GM12878 (cell line): ENCODE measurements at regions not wholly inside any gene's neighbourhood (a gene's known extent, or its start where the extent isn't known, plus 50 kb on each side); places are given as distances from the start of the nearest gene placed in this dataset.

Experiments used
- ATAC-seq: fragments of 200-7000 bp; cut with Tn5 transposase; 3 replicates; pipeline ENCODE4 v1.9.1; 2020; ENCODE audit warnings: mild to moderate bottlenecking, moderate library complexity
- BruUV-seq: library from RNA; stranded (reverse); fragments of 400-500 nt; replicated peaks from 2 replicates; lab custom pipeline; 2021; lab: Mats Ljungman, UMichigan
- CTCF ChIA-PET: fragments of 300-600 bp; sonication (Branson Sonifier 250); formaldehyde crosslinking; extraction: SDS; loops from one replicate; lab custom pipeline; 2021; ENCODE audit warnings: inconsistent platforms; lab: Yijun Ruan, JAX
- POLR2A ChIA-PET: fragments of 350-600 bp; formaldehyde crosslinking; extraction: SDS; loops from one replicate; lab custom pipeline; 2021; ENCODE audit warnings: inconsistent platforms; lab: Charles Lee
- RAD21 ChIA-PET: fragments of 300-600 bp; sonication (Branson Sonifier 250); formaldehyde crosslinking; loops from one replicate; lab custom pipeline; 2023; ENCODE audit warnings: antibody characterized with exemption; ENCODE audit not compliant: unreplicated experiment; lab: Charles Lee
- SMC1A ChIA-PET: fragments of 300-600 bp; sonication (Branson Sonifier 250); formaldehyde crosslinking; loops from one replicate; lab custom pipeline; 2023; ENCODE audit not compliant: unreplicated experiment, uncharacterized antibody; lab: Charles Lee
- DNase-seq: peaks from one replicate; pipeline ENCODE4 v3.0.0-alpha.2; 2011; ENCODE audit warnings: low read depth, low spot score
- FAIRE-seq: peaks from 3 replicates; lab custom pipeline; 2011; peaks lifted over from hg19 to GRCh38; lab: Jason Lieb, UNC
- H2AFZ ChIP-seq: 2 replicates; pipeline ENCODE4 v1.6.0; 2011; ENCODE audit warnings: low read depth, low read length, control low read depth; ENCODE audit not compliant: control insufficient read depth
- H3K27ac ChIP-seq: 2 replicates; pipeline ENCODE4 v1.5.1; 2011; ENCODE audit warnings: control low read depth; ENCODE audit not compliant: control insufficient read depth, insufficient read depth
- H3K27me3 ChIP-seq, 2 experiments: replicated peaks in 1 of 2; 2 replicates each; pipeline versions ENCODE4 v1.6.0 to v1.6.1; 2011; ENCODE audit warnings: low read length in 1 of 2; ENCODE audit not compliant: control insufficient read depth in 2 of 2, insufficient read depth in 2 of 2
- H3K36me3 ChIP-seq, 2 experiments: 2 replicates each; pipeline ENCODE4 v1.5.1; 2011; ENCODE audit warnings: low read length in 1 of 2; ENCODE audit not compliant: control insufficient read depth in 2 of 2, insufficient read depth in 2 of 2
- H3K4me1 ChIP-seq: 2 replicates; pipeline ENCODE4 v1.6.1; 2011; ENCODE audit warnings: mild to moderate bottlenecking, low read length, moderate library complexity, mixed read lengths; ENCODE audit not compliant: control insufficient read depth, insufficient read depth
- H3K4me2 ChIP-seq: 2 replicates; pipeline ENCODE4 v1.6.0; 2011; ENCODE audit warnings: control low read depth; ENCODE audit not compliant: control insufficient read depth, insufficient read depth
- H3K4me3 ChIP-seq: fragments of 200-600 bp; sonication (generic); 2 replicates; pipeline ENCODE4 v1.5.1; 2016
- H3K79me2 ChIP-seq: 2 replicates; pipeline ENCODE4 v1.6.0; 2011; ENCODE audit warnings: low read length; ENCODE audit not compliant: control insufficient read depth, insufficient read depth
- H3K9ac ChIP-seq: 2 replicates; pipeline ENCODE4 v1.8.0; 2011; ENCODE audit warnings: low read length, control low read depth, mixed read lengths; ENCODE audit not compliant: control insufficient read depth, insufficient read depth
- H3K9me3 ChIP-seq: replicated peaks from 3 replicates; pipeline ENCODE4 v1.5.1; 2011; ENCODE audit warnings: mild to moderate bottlenecking, low read length; ENCODE audit not compliant: control insufficient read depth, insufficient read depth
- H4K20me1 ChIP-seq: 2 replicates; pipeline ENCODE4 v1.6.0; 2011; ENCODE audit not compliant: control insufficient read depth, insufficient read depth
- CEBPB ChIP-seq, 2 experiments: fragments of 150-350 bp in 1 of 2; IDR thresholded peaks; 2 replicates each; pipeline ENCODE4 v1.6.1; 2012 to 2014; ENCODE audit warnings: low read depth in 2 of 2, low read length in 2 of 2, borderline replicate concordance in 1 of 2, inconsistent platforms in 1 of 2
- CHD4 ChIP-seq: fragments of 200-600 bp; sonication (generic); IDR thresholded peaks from 2 replicates; pipeline ENCODE4 v1.6.1; 2016; ENCODE audit warnings: mild to moderate bottlenecking
- DPF2 ChIP-seq: fragments of 450-650 bp; IDR thresholded peaks from 2 replicates; pipeline ENCODE4 v1.6.1; 2017; ENCODE audit warnings: mild to moderate bottlenecking
- EZH2 ChIP-seq: IDR thresholded peaks from 2 replicates; pipeline ENCODE4 v1.6.1; 2012; ENCODE audit warnings: low read depth, mild to moderate bottlenecking, control low read depth, inconsistent platforms, low read length, borderline replicate concordance; ENCODE audit not compliant: control insufficient read depth
- GATAD2B ChIP-seq: fragments of 450-650 bp; conservative IDR thresholded peaks from 2 replicates; pipeline ENCODE4 v1.6.1; 2017; ENCODE audit warnings: low read depth, mild to moderate bottlenecking, moderate library complexity
- IKZF1 ChIP-seq: fragments of 450-650 bp; conservative IDR thresholded peaks from 2 replicates; pipeline ENCODE4 v1.6.1; 2017; ENCODE audit warnings: antibody characterized with exemption, mild to moderate bottlenecking
- LARP7 ChIP-seq: fragments of 450-650 bp; IDR thresholded peaks from 2 replicates; pipeline ENCODE4 v1.6.1; 2017; ENCODE audit warnings: mild to moderate bottlenecking
- PAX5 ChIP-seq: IDR thresholded peaks from 2 replicates; pipeline ENCODE4 v1.6.1; 2011; ENCODE audit warnings: low read depth, low read length, borderline replicate concordance
- POLR2AphosphoS5 ChIP-seq: IDR thresholded peaks from 2 replicates; pipeline ENCODE4 v1.6.1; 2011; ENCODE audit warnings: mild to moderate bottlenecking, low read length, inconsistent platforms
- RUNX3 ChIP-seq: IDR thresholded peaks from 2 replicates; pipeline ENCODE4 v1.6.1; 2012; ENCODE audit warnings: low read length, inconsistent platforms
- SIX5 ChIP-seq: IDR thresholded peaks from 2 replicates; pipeline ENCODE4 v1.6.1; 2011; ENCODE audit warnings: mild to moderate bottlenecking, low read depth, low read length, moderate library complexity; ENCODE audit not compliant: severe bottlenecking
- SP1 ChIP-seq: IDR thresholded peaks from one replicate; pipeline ENCODE4 v1.6.1; 2011; ENCODE audit warnings: low read depth, low read length
- STAT1 ChIP-seq: fragments of 450-650 bp; conservative IDR thresholded peaks from 2 replicates; pipeline ENCODE4 v1.6.1; 2014; ENCODE audit warnings: antibody characterized with exemption, mild to moderate bottlenecking
- YY1 ChIP-seq: IDR thresholded peaks from 2 replicates; pipeline ENCODE4 v1.6.1; 2011; ENCODE audit warnings: low read depth, mild to moderate bottlenecking, low read length
- WGBS: methylation state at CpG from one replicate; pipeline ENCODE4 v1.1.6; 2016; ENCODE audit warnings: low lambda C conversion rate; ENCODE audit not compliant: insufficient replicate concordance, insufficient coverage; ENCODE audit errors: missing lambda C conversion rate; 5-methylcytosine and 5-hydroxymethylcytosine counted together
- in situ Hi-C: fragments of 300-500 bp; cut with MboI; formaldehyde crosslinking; loops from 9 replicates; pipeline ENCODE4 v1.14.3; 2018; ENCODE audit warnings: mixed read lengths
- intact Hi-C: fragments of 100-400 bp; cut with micrococcal nuclease; formaldehyde crosslinking; loops from one replicate; pipeline ENCODE4 v1.14.2; 2022; ENCODE audit not compliant: unreplicated experiment
- TF ChIP-seq, protein P1 (sequence below): IDR thresholded peaks from 2 replicates; pipeline ENCODE4 v1.6.1; 2011; ENCODE audit warnings: borderline replicate concordance, low read depth, mild to moderate bottlenecking, moderate library complexity, low read length; ENCODE audit not compliant: insufficient read depth, poor library complexity, severe bottlenecking
- TF ChIP-seq, protein P2 (sequence below): IDR thresholded peaks from 2 replicates; pipeline ENCODE4 v1.6.1; 2012; ENCODE audit warnings: low read depth, low read length, improper control_type of control experiment
- TF ChIP-seq, protein P3 (sequence below): fragments of 450-650 bp; IDR thresholded peaks from 2 replicates; pipeline ENCODE4 v1.6.1; 2017; ENCODE audit warnings: mild to moderate bottlenecking, moderate library complexity

DNA sequence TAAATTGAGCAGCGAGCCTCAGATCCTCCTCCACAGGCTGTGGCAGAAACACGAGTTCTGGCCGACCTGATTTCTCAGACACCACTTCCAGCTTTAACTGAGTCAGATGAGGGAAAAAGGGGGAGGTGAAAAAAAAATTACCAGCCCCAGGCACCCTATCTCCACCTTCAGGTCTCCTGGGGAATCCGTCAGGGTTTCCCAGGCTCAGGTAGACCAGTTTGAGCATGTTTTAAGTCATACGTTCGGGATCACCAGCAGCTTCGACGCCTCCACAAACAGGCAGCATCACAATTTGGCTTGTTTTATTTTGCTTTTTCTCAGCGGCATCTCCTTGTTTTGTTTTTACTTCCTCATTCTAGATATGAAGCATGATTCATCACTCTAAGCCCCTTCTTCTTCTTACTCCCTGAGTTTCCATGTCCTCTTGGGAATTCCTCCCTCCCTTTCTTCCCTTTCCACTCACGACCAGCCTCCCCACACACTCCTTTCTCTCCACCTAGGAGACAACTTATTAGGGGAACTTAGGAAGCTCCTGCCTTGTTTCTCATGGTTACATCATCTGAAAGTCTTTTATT, 190.1 kb downstream of the ZNF621 start:
- H3K9ac ChIP-seq: no peak overlapping the region
- FAIRE-seq: no peak
- H2AFZ ChIP-seq: no peak overlapping the region
- ATAC-seq: no peak
- H4K20me1 ChIP-seq: no peaks in the 10 kb centered on the region
- CTCF ChIA-PET: no interaction called here
- SMC1A ChIA-PET: no interaction called here
- POLR2A ChIA-PET: interaction anchor here (0.7 kb wide), 1 partner anchor 1233 kb away, joined by 3 read pairs; no protein-coding TSS in a partner anchor
- DNase-seq: no peak
- no peaks in the 10 kb centered on the region for H3K36me3 ChIP-seq
- BruUV-seq: no TSS peak
- intact Hi-C loops: loop anchor here (10.0 kb wide), 1 partner anchor 130 kb away; no protein-coding TSS in a partner anchor
- peaks cover 24% of the 10 kb centered on the region for H3K4me1 ChIP-seq
- no peaks in the 10 kb centered on the region for H3K9me3 ChIP-seq
- no peak overlapping the region for H3K4me3 ChIP-seq
- no peaks in the 10 kb centered on the region for H3K27me3 ChIP-seq
- H3K79me2 ChIP-seq: no peaks in the 10 kb centered on the region
- no peak overlapping the region for H3K4me2 ChIP-seq
- no peak overlapping the region for H3K27ac ChIP-seq
- WGBS: 43% methylated on average over 10 of the region's 10 CpGs
- in situ Hi-C loops: no loop called here
- RAD21 ChIA-PET: interaction anchor here (0.6 kb wide), 1 partner anchor 485 kb away, joined by 3 read pairs; no protein-coding TSS in a partner anchor
- no peak for TF ChIP-seq PAX5
- TF ChIP-seq YY1: no peak
- no peak for TF ChIP-seq STAT1
- TF ChIP-seq, protein P1, sequence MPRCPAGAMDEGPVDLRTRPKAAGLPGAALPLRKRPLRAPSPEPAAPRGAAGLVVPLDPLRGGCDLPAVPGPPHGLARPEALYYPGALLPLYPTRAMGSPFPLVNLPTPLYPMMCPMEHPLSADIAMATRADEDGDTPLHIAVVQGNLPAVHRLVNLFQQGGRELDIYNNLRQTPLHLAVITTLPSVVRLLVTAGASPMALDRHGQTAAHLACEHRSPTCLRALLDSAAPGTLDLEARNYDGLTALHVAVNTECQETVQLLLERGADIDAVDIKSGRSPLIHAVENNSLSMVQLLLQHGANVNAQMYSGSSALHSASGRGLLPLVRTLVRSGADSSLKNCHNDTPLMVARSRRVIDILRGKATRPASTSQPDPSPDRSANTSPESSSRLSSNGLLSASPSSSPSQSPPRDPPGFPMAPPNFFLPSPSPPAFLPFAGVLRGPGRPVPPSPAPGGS: no peak
- TF ChIP-seq CEBPB (IDR thresholded peaks at IDR 0.05; ENCODE audit: borderline replicate concordance in 1 of 2, low read depth in 2 of 2, low read length in 2 of 2): no peak
- TF ChIP-seq, protein P2, sequence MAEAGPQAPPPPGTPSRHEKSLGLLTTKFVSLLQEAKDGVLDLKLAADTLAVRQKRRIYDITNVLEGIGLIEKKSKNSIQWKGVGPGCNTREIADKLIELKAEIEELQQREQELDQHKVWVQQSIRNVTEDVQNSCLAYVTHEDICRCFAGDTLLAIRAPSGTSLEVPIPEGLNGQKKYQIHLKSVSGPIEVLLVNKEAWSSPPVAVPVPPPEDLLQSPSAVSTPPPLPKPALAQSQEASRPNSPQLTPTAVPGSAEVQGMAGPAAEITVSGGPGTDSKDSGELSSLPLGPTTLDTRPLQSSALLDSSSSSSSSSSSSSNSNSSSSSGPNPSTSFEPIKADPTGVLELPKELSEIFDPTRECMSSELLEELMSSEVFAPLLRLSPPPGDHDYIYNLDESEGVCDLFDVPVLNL: no peak
- TF ChIP-seq LARP7: no peak
- TF ChIP-seq RUNX3: no peak
- TF ChIP-seq IKZF1: no peak
- TF ChIP-seq DPF2: no peak
- no peak for TF ChIP-seq SP1
- no peak for TF ChIP-seq SIX5
- no peak for TF ChIP-seq CHD4
- TF ChIP-seq GATAD2B: no peak
- TF ChIP-seq EZH2: no peak
- TF ChIP-seq, protein P3, sequence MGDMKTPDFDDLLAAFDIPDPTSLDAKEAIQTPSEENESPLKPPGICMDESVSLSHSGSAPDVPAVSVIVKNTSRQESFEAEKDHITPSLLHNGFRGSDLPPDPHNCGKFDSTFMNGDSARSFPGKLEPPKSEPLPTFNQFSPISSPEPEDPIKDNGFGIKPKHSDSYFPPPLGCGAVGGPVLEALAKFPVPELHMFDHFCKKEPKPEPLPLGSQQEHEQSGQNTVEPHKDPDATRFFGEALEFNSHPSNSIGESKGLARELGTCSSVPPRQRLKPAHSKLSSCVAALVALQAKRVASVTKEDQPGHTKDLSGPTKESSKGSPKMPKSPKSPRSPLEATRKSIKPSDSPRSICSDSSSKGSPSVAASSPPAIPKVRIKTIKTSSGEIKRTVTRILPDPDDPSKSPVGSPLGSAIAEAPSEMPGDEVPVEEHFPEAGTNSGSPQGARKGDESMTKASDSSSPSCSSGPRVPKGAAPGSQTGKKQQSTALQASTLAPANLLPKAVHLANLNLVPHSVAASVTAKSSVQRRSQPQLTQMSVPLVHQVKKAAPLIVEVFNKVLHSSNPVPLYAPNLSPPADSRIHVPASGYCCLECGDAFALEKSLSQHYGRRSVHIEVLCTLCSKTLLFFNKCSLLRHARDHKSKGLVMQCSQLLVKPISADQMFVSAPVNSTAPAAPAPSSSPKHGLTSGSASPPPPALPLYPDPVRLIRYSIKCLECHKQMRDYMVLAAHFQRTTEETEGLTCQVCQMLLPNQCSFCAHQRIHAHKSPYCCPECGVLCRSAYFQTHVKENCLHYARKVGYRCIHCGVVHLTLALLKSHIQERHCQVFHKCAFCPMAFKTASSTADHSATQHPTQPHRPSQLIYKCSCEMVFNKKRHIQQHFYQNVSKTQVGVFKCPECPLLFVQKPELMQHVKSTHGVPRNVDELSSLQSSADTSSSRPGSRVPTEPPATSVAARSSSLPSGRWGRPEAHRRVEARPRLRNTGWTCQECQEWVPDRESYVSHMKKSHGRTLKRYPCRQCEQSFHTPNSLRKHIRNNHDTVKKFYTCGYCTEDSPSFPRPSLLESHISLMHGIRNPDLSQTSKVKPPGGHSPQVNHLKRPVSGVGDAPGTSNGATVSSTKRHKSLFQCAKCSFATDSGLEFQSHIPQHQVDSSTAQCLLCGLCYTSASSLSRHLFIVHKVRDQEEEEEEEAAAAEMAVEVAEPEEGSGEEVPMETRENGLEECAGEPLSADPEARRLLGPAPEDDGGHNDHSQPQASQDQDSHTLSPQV: no peak
- TF ChIP-seq POLR2AphosphoS5: no peak
